Trophoblast cell (in vitro differentiated cells and primary cell): ENCODE measurements at regions not wholly inside any gene's neighbourhood (a gene's known extent, or its start where the extent isn't known, plus 50 kb on each side); places are given as distances from the start of the nearest gene placed in this dataset.

Experiments
- DNase-seq, 2 donors: peaks; one replicate each; pipeline ENCODE4 v3.0.0-alpha.2; 2016
- H2AFZ ChIP-seq: 2 replicates; pipeline ENCODE4 v1.6.1; 2013; ENCODE audit warnings: low read length, moderate library complexity, mild to moderate bottlenecking; ENCODE audit not compliant: insufficient read depth, poor library complexity
- H2AK5ac ChIP-seq: 2 replicates; pipeline ENCODE4 v1.6.1; 2013; ENCODE audit warnings: mild to moderate bottlenecking, low read length
- H2BK120ac ChIP-seq: 2 replicates; pipeline ENCODE4 v1.6.1; 2013; ENCODE audit warnings: low read length, mild to moderate bottlenecking, moderate library complexity; ENCODE audit not compliant: insufficient read depth, poor library complexity
- H2BK12ac ChIP-seq: 2 replicates; pipeline ENCODE4 v1.6.1; 2013; ENCODE audit warnings: mild to moderate bottlenecking, low read length, moderate library complexity
- H2BK5ac ChIP-seq: 2 replicates; pipeline ENCODE4 v1.6.1; 2013; ENCODE audit warnings: low read length, low read depth, moderate library complexity, mild to moderate bottlenecking; ENCODE audit not compliant: poor library complexity
- H3K14ac ChIP-seq: 2 replicates; pipeline ENCODE4 v1.6.1; 2013; ENCODE audit warnings: mild to moderate bottlenecking, low read length
- H3K18ac ChIP-seq: 2 replicates; pipeline ENCODE4 v1.6.1; 2013; ENCODE audit warnings: mild to moderate bottlenecking, low read length
- H3K23ac ChIP-seq: 2 replicates; pipeline ENCODE4 v1.6.1; 2013; ENCODE audit warnings: low read length
- H3K27ac ChIP-seq: 2 replicates; pipeline ENCODE4 v1.5.1; 2013; ENCODE audit warnings: low read depth, mild to moderate bottlenecking, inconsistent platforms, low read length, moderate library complexity
- H3K27me3 ChIP-seq: 2 replicates; pipeline ENCODE4 v1.6.1; 2013; ENCODE audit warnings: inconsistent platforms, mild to moderate bottlenecking, low read length, moderate library complexity; ENCODE audit not compliant: insufficient read depth
- H3K36me3 ChIP-seq, 2 experiments: 1 replicate in 1 of 2; 2 replicates in 1 of 2; pipeline ENCODE4 v1.6.1; 2013; ENCODE audit warnings: low read length in 2 of 2, mild to moderate bottlenecking in 2 of 2, moderate library complexity in 1 of 2; ENCODE audit not compliant: insufficient read depth in 2 of 2, control insufficient read depth in 1 of 2
- H3K4ac ChIP-seq: 2 replicates; pipeline ENCODE4 v1.6.1; 2013; ENCODE audit warnings: low read depth, mild to moderate bottlenecking, low read length, moderate library complexity
- H3K4me1 ChIP-seq, 2 experiments: 1 replicate in 1 of 2; 2 replicates in 1 of 2; pipeline ENCODE4 v1.6.1; 2013; ENCODE audit warnings: low read length in 2 of 2, mild to moderate bottlenecking in 2 of 2, moderate library complexity in 1 of 2; ENCODE audit not compliant: insufficient read depth in 2 of 2, control insufficient read depth in 1 of 2
- H3K4me2 ChIP-seq: 2 replicates; pipeline ENCODE4 v1.6.1; 2013; ENCODE audit warnings: inconsistent platforms, mild to moderate bottlenecking, low read length, moderate library complexity
- H3K4me3 ChIP-seq: 2 replicates; pipeline ENCODE4 v1.5.1; 2013; ENCODE audit warnings: mild to moderate bottlenecking, low read depth, low read length, inconsistent platforms
- H3K79me1 ChIP-seq: one replicate; pipeline ENCODE4 v1.6.1; 2013; ENCODE audit warnings: low read length
- H3K79me2 ChIP-seq: 2 replicates; pipeline ENCODE4 v1.6.1; 2013; ENCODE audit warnings: low read length, mild to moderate bottlenecking; ENCODE audit not compliant: control insufficient read depth, insufficient read depth, poor library complexity
- H3K9ac ChIP-seq: 2 replicates; pipeline ENCODE4 v1.6.1; 2013; ENCODE audit warnings: mild to moderate bottlenecking, low read length
- H3K9me3 ChIP-seq: 2 replicates; pipeline ENCODE4 v1.6.1; 2013; ENCODE audit warnings: low read depth, mild to moderate bottlenecking, control low read depth, inconsistent platforms, low read length; ENCODE audit not compliant: insufficient read depth
- H4K12ac ChIP-seq: 2 replicates; pipeline ENCODE4 v1.6.1; 2013; ENCODE audit warnings: low read depth, mild to moderate bottlenecking, low read length, moderate library complexity
- H4K8ac ChIP-seq: 2 replicates; pipeline ENCODE4 v1.6.1; 2013; ENCODE audit warnings: low read depth, mild to moderate bottlenecking, low read length, moderate library complexity
- H4K91ac ChIP-seq: one replicate; pipeline ENCODE4 v1.6.1; 2013; ENCODE audit warnings: low read depth, mild to moderate bottlenecking, low read length, moderate library complexity
- whole genome bisulfite sequencing: extraction: QIAGEN DNeasy Blood & Tissue Kit; methylation state at CpG from one replicate; pipeline ENCODE4 v1.1.7; 2013; ENCODE audit warnings: missing lambda C conversion rate; ENCODE audit not compliant: insufficient read length, insufficient coverage; ENCODE audit errors: extremely low coverage; 5-methylcytosine and 5-hydroxymethylcytosine counted together

- Histone ChIP-seq H3K4ac (no peak overlapping the region), H2AK5ac (no peak overlapping the region), H3K4me2 (no peak overlapping the region), H4K8ac (no peak overlapping the region), H3K23ac (no peak overlapping the region), H3K4me1 (peaks cover 0 to 4% of the 10 kb centered on the region in 2 experiments), H3K79me2 (no peaks in the 10 kb centered on the region), H4K12ac (no peak overlapping the region), H3K27ac (no peak overlapping the region), H2BK12ac (no peak overlapping the region), H3K79me1 (no peaks in the 10 kb centered on the region), H4K91ac (no peak overlapping the region), H3K27me3 (no peaks in the 10 kb centered on the region), H3K14ac (no peak overlapping the region), H2BK120ac (no peak overlapping the region), H3K18ac (no peak overlapping the region), H3K36me3 (peaks cover 6 to 16% of the 10 kb centered on the region in 2 experiments), H2BK5ac (no peak overlapping the region), H3K9me3 (no peaks in the 10 kb centered on the region), H3K4me3 (no peak overlapping the region), H2AFZ (no peak overlapping the region), H3K9ac (no peak overlapping the region)
- WGBS, result no CpG with 5 or more reads among the region's 3 CpGs
- DNase-seq, result no peak
These were observed 161.7 kb downstream of the SIPA1L2 start for GRCh38 chr1:232468249-232468648.

DNA sequence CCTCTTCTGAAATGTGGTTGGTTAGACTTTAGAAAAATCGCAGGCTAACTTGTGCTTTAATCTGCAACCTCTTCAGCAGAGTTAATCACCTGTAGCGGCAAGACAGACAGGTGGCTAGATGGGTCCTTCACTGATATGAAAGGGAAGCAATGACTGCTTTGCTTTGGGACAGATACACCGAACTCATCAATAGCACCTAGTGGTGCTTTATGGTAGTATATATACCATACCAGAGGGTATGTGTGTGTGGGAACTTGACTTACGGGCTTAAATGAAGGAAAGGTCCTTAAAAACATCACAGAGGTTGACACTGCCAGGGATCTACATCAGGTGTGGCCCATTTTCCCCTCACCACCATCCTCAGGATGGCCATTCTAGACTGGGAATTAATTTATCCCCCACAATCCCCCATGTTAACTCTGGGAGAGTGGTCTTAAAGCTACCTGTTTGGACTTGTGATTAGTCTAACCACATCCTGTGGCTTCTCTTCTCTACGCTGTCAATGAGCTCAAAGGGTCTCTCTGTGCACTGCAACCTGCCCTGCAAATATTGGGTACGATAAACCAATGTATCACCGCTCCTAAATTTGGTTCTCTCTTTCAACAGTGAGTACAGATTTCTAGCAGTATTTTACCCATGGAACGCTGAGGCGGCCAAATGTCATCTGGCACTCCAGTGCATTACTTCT, 162.7 kb downstream of the SIPA1L2 start:
- no CpG with 5 or more reads among the region's 9 CpGs for WGBS

DNA sequence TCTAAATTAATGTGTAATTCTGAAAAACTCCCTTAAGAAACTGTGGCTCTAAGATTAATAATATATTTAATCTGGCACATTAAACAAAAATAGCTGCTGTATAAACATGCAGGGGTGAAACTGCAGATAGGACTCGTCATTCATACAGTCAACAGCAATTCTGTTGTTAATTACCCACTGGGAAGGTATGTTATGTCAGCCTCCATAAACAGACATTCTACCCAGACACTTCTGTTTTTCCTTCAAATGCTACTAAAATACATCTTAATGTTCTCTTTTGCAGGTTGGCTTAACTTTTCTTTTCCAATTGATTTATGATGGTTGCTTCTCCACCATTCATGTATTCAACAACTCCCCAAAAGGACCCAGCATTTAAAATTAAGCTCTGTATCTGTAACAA, 165.6 kb downstream of the SIPA1L2 start:
- Histone ChIP-seq H3K9me3 (peaks cover 2% of the 10 kb centered on the region), H3K23ac (no peak overlapping the region), H2AK5ac (no peak overlapping the region), H3K4ac (no peak overlapping the region), H3K14ac (no peak overlapping the region), H3K36me3 (peaks cover 8 to 22% of the 10 kb centered on the region in 2 experiments), H3K27me3 (no peaks in the 10 kb centered on the region), H3K79me1 (peaks cover 3% of the 10 kb centered on the region), H2BK12ac (no peak overlapping the region), H2BK120ac (no peak overlapping the region), H3K4me3 (no peak overlapping the region), H3K9ac (no peak overlapping the region), H4K91ac (no peak overlapping the region), H4K8ac (no peak overlapping the region), H3K18ac (no peak overlapping the region), H3K4me2 (no peak overlapping the region), H4K12ac (no peak overlapping the region), H3K4me1 (peaks cover 3 to 20% of the 10 kb centered on the region in 2 experiments), H3K79me2 (no peaks in the 10 kb centered on the region), H2AFZ (no peak overlapping the region), H2BK5ac (no peak overlapping the region), H3K27ac (no peak overlapping the region)
- DNase-seq, result no peak
- WGBS, result no CpG with 5 or more reads among the region's 1 CpG

More for the DNA sequence above, 162.7 kb downstream of the SIPA1L2 start:
- no peak overlapping the region for H2BK120ac ChIP-seq
- no peaks in the 10 kb centered on the region for H3K79me2 ChIP-seq
- no peaks in the 10 kb centered on the region for H3K27me3 ChIP-seq
- H3K9ac ChIP-seq, result no peak overlapping the region
- H3K79me1 ChIP-seq, result no peaks in the 10 kb centered on the region
- H3K4me3 ChIP-seq, result no peak overlapping the region
- H3K23ac ChIP-seq, result no peak overlapping the region
- H4K8ac ChIP-seq, result no peak overlapping the region
- H2AFZ ChIP-seq, result no peak overlapping the region
- H3K27ac ChIP-seq, result no peak overlapping the region
- no peak overlapping the region for H2AK5ac ChIP-seq
- H3K4me2 ChIP-seq, result no peak overlapping the region
- H4K91ac ChIP-seq, result no peak overlapping the region
- H2BK12ac ChIP-seq, result no peak overlapping the region
- H3K4me1 ChIP-seq, result peaks cover 0 to 8% of the 10 kb centered on the region in 2 experiments
- H2BK5ac ChIP-seq, result no peak overlapping the region
- no peak overlapping the region for H3K14ac ChIP-seq
- H3K36me3 ChIP-seq, result peaks cover 8 to 16% of the 10 kb centered on the region in 2 experiments
- no peak overlapping the region for H3K4ac ChIP-seq
- no peaks in the 10 kb centered on the region for H3K9me3 ChIP-seq
- H4K12ac ChIP-seq, result no peak overlapping the region
- no peak for DNase-seq
- no peak overlapping the region for H3K18ac ChIP-seq

GRCh38 chr1:232463225-232463624, 166.7 kb downstream of the SIPA1L2 start:
- no peaks in the 10 kb centered on the region for H3K79me2 ChIP-seq
- no peak overlapping the region for H3K27ac ChIP-seq
- no peak overlapping the region for H4K12ac ChIP-seq
- no peak overlapping the region for H2AK5ac ChIP-seq
- H3K9ac ChIP-seq, result no peak overlapping the region
- H2BK120ac ChIP-seq, result no peak overlapping the region
- no peak overlapping the region for H3K4ac ChIP-seq
- H3K4me1 ChIP-seq, result peaks cover 3 to 20% of the 10 kb centered on the region in 2 experiments
- no peak for DNase-seq
- H3K9me3 ChIP-seq, result peaks cover 2% of the 10 kb centered on the region
- no peaks in the 10 kb centered on the region for H3K27me3 ChIP-seq
- no CpG with 5 or more reads among the region's 3 CpGs for WGBS
- H3K4me3 ChIP-seq, result no peak overlapping the region
- no peak overlapping the region for H2BK5ac ChIP-seq
- H2BK12ac ChIP-seq, result no peak overlapping the region
- no peak overlapping the region for H3K4me2 ChIP-seq
- peaks cover 5 to 19% of the 10 kb centered on the region in 2 experiments for H3K36me3 ChIP-seq
- H3K14ac ChIP-seq, result no peak overlapping the region
- no peak overlapping the region for H4K91ac ChIP-seq
- H3K18ac ChIP-seq, result no peak overlapping the region
- H3K79me1 ChIP-seq, result peaks cover 3% of the 10 kb centered on the region
- H4K8ac ChIP-seq, result no peak overlapping the region
- H3K23ac ChIP-seq, result no peak overlapping the region
- H2AFZ ChIP-seq, result no peak overlapping the region
